ENCODE measurements at regions not wholly inside any gene's neighbourhood (a gene's known extent, or its start where the extent isn't known, plus 50 kb on each side); places are given as distances from the start of the nearest gene placed in this dataset.

- no peak for TF ChIP-seq POLR2A (IDR thresholded peaks at IDR 0.05)
- TF ChIP-seq CTCF (IDR thresholded peaks at IDR 0.05) = no peak
Measured at GRCh38 chr6:166021429-166021828, 146.2 kb downstream of the TBXT start.
